SK-N-SH treated with all-trans-retinoic acid at 6 μM for 48 hours (cell line): ENCODE measurements at regions not wholly inside any gene's neighbourhood (a gene's known extent, or its start where the extent isn't known, plus 50 kb on each side); places are given as distances from the start of the nearest gene placed in this dataset.

Source experiments
- ATAC-seq: fragments of 200-7000 bp; cut with Tn5 transposase; 3 replicates; pipeline ENCODE4 v1.9.1; 2020; ENCODE audit warnings: mild to moderate bottlenecking, moderate library complexity
- ARNTL ChIP-seq: fragments of 450-650 bp; formaldehyde crosslinking; IDR thresholded peaks from 2 replicates; pipeline ENCODE4 v1.5.0; 2020; ENCODE audit warnings: low read depth, mild to moderate bottlenecking, moderate library complexity, borderline replicate concordance
- BACH2 ChIP-seq: fragments of 250-450 bp; sonication (Bioruptor Pico); IDR thresholded peaks from 2 replicates; pipeline ENCODE4 v1.9.0; 2021; ENCODE audit warnings: mild to moderate bottlenecking, borderline replicate concordance
- CSDC2 ChIP-seq: fragments of 250-450 bp; sonication (Bioruptor Pico); IDR thresholded peaks from 2 replicates; pipeline ENCODE4 v1.5.0; 2020; ENCODE audit warnings: mild to moderate bottlenecking, moderate library complexity
- GLIS3 ChIP-seq: fragments of 250-450 bp; sonication (Bioruptor Pico); IDR thresholded peaks from 2 replicates; pipeline ENCODE4 v1.5.0; 2020; ENCODE audit warnings: mild to moderate bottlenecking, moderate library complexity
- OSR1 ChIP-seq: fragments of 250-450 bp; sonication (Bioruptor Pico); IDR thresholded peaks from 2 replicates; pipeline ENCODE4 v1.8.0; 2022; ENCODE audit warnings: moderate library complexity, mild to moderate bottlenecking, inconsistent platforms
- PPARA ChIP-seq: fragments of 250-450 bp; sonication (Bioruptor Pico); IDR thresholded peaks from 2 replicates; pipeline ENCODE4 v1.5.0; 2020; ENCODE audit warnings: mild to moderate bottlenecking, borderline replicate concordance
- RARB ChIP-seq: fragments of 250-450 bp; sonication (Bioruptor Pico); IDR thresholded peaks from 2 replicates; pipeline ENCODE4 v1.8.0; 2021; ENCODE audit warnings: mild to moderate bottlenecking, moderate library complexity
- SNAI2 ChIP-seq: fragments of 250-450 bp; sonication (Bioruptor Pico); IDR thresholded peaks from 2 replicates; pipeline ENCODE4 v1.5.0; 2020; ENCODE audit warnings: mild to moderate bottlenecking, moderate library complexity
- TCF4 ChIP-seq: fragments of 250-450 bp; sonication (Bioruptor Pico); IDR thresholded peaks from 2 replicates; pipeline ENCODE4 v1.8.0; 2021; ENCODE audit warnings: mild to moderate bottlenecking, moderate library complexity, borderline replicate concordance
- TOX ChIP-seq: fragments of 250-450 bp; sonication (Bioruptor Pico); IDR thresholded peaks from 2 replicates; pipeline ENCODE4 v1.8.0; 2021; ENCODE audit warnings: mild to moderate bottlenecking, moderate library complexity, borderline replicate concordance
- ZC3H10 ChIP-seq: fragments of 250-450 bp; sonication (Bioruptor Pico); IDR thresholded peaks from 2 replicates; pipeline ENCODE4 v1.5.1; 2021; ENCODE audit warnings: mild to moderate bottlenecking, moderate library complexity
- ZFP3 ChIP-seq: fragments of 250-450 bp; sonication (Bioruptor Pico); IDR thresholded peaks from 2 replicates; pipeline ENCODE4 v1.5.0; 2020; ENCODE audit warnings: mild to moderate bottlenecking, moderate library complexity
- ZFP30 ChIP-seq: fragments of 450-650 bp; formaldehyde crosslinking; IDR thresholded peaks from 2 replicates; pipeline ENCODE4 v1.5.0; 2022; ENCODE audit warnings: mild to moderate bottlenecking, moderate library complexity
- ZNF565 ChIP-seq: fragments of 450-650 bp; formaldehyde crosslinking; conservative IDR thresholded peaks from 2 replicates; pipeline ENCODE4 v1.5.0; 2020; ENCODE audit warnings: low read depth, mild to moderate bottlenecking, moderate library complexity
- ZNF70 ChIP-seq: fragments of 450-650 bp; formaldehyde crosslinking; IDR thresholded peaks from 2 replicates; pipeline ENCODE4 v1.5.0; 2020; ENCODE audit warnings: mild to moderate bottlenecking, moderate library complexity
- ZNF8 ChIP-seq: fragments of 450-650 bp; formaldehyde crosslinking; IDR thresholded peaks from 2 replicates; pipeline ENCODE4 v1.5.0; 2020; ENCODE audit warnings: mild to moderate bottlenecking, moderate library complexity
- TF ChIP-seq, protein P1 (sequence below): fragments of 250-450 bp; sonication (Bioruptor Pico); IDR thresholded peaks from 2 replicates; pipeline ENCODE4 v1.8.0; 2021; ENCODE audit warnings: low read depth, mild to moderate bottlenecking, moderate library complexity, borderline replicate concordance
- TF ChIP-seq, protein P2 (sequence below): fragments of 250-450 bp; sonication (Bioruptor Pico); IDR thresholded peaks from 2 replicates; pipeline ENCODE4 v1.5.1; 2021; ENCODE audit warnings: mild to moderate bottlenecking, moderate library complexity
- TF ChIP-seq, protein P3 (sequence below): fragments of 250-450 bp; sonication (Bioruptor Pico); IDR thresholded peaks from 2 replicates; pipeline ENCODE4 v1.5.1; 2020; ENCODE audit warnings: low read depth, mild to moderate bottlenecking, moderate library complexity

DNA sequence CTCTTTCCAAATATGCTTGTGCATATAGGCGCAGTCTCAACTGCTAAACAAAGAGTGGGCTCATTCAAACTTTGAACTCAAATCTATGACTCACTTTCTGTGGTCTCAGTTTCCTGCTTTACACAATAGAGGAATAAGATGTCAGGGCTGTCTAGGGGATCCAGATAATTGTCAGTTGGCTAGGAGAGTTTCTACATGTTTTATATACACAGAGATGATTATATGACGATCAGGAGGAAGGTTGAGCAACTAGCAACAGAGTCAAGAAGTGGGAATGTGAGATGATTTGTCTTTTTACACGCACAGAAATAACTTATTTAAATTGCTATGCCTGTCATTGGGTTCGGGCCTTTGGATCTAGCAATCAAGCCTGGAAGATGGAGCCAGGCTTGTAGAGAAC, 299.4 kb upstream of the LYPLAL1 start (continued):
- TF ChIP-seq, protein P1, sequence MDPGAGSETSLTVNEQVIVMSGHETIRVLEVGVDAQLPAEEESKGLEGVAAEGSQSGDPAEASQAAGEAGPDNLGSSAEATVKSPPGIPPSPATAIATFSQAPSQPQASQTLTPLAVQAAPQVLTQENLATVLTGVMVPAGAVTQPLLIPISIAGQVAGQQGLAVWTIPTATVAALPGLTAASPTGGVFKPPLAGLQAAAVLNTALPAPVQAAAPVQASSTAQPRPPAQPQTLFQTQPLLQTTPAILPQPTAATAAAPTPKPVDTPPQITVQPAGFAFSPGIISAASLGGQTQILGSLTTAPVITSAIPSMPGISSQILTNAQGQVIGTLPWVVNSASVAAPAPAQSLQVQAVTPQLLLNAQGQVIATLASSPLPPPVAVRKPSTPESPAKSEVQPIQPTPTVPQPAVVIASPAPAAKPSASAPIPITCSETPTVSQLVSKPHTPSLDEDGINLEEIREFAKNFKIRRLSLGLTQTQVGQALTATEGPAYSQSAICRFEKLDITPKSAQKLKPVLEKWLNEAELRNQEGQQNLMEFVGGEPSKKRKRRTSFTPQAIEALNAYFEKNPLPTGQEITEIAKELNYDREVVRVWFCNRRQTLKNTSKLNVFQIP (CRISPR knock-in tag) = no peak
- TF ChIP-seq BACH2 (CRISPR knock-in tag) = no peak
- no peak for TF ChIP-seq OSR1
- TF ChIP-seq, protein P2, sequence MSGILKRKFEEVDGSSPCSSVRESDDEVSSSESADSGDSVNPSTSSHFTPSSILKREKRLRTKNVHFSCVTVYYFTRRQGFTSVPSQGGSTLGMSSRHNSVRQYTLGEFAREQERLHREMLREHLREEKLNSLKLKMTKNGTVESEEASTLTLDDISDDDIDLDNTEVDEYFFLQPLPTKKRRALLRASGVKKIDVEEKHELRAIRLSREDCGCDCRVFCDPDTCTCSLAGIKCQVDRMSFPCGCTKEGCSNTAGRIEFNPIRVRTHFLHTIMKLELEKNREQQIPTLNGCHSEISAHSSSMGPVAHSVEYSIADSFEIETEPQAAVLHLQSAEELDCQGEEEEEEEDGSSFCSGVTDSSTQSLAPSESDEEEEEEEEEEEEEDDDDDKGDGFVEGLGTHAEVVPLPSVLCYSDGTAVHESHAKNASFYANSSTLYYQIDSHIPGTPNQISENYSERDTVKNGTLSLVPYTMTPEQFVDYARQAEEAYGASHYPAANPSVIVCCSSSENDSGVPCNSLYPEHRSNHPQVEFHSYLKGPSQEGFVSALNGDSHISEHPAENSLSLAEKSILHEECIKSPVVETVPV (CRISPR knock-in tag) = no peak
- TF ChIP-seq ZFP30 (CRISPR knock-in tag) = no peak

DNA sequence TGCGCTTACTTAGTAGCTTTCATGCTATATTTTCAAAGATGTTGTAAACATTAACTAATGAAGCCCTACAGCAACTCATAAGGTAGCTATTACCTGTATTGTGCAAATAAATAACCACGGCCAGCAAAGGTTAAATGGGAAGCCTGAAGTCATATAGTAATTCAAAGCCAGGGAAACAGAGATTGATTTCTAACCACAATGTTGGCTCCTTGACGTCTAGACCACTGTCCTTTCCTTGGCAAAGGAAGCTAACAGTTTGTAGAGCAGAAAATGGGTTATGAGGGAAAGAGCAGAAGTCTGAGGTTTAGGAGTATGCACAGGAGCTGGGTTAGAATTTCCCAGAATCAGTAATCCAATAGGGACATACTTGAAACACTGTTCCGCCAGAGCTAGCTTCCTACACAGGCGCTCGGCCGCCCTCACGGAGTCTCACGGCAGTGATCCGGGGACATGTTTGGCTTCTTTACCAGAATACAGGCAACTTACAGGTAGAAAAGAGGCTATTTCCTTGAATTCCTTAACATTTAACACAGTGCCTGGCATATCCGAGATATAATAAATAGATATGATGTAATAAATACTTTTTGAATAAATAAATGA, 298.8 kb upstream of the LYPLAL1 start:
- TF ChIP-seq GLIS3 (no peak), ZFP3 (peak; percentile 95), PPARA (CRISPR knock-in tag) (no peak)
- TF ChIP-seq, protein P3, sequence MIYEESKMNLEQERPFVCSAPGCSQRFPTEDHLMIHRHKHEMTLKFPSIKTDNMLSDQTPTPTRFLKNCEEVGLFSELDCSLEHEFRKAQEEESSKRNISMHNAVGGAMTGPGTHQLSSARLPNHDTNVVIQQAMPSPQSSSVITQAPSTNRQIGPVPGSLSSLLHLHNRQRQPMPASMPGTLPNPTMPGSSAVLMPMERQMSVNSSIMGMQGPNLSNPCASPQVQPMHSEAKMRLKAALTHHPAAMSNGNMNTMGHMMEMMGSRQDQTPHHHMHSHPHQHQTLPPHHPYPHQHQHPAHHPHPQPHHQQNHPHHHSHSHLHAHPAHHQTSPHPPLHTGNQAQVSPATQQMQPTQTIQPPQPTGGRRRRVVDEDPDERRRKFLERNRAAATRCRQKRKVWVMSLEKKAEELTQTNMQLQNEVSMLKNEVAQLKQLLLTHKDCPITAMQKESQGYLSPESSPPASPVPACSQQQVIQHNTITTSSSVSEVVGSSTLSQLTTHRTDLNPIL = no peak
- ATAC-seq = no peak

DNA sequence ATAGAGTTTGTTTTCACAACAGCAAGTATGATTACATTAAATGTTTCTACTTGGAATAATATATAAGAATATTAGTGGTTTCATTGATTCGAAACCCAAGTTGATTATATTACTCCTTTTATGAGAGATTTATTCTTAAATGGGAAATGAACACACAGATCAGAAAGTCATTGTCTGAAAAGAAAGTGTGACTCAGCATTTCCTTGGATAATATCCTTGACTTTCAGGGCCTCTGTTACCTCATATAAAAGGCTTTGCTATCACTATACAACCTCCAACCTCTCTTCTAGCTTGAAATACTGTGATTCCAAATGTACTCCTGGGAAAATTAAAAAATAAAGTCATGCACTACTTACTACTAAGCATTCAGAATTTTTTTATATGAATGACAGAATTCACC, 295.3 kb upstream of the LYPLAL1 start:
- TF ChIP-seq ZC3H10 (CRISPR knock-in tag) (no peak), RARB (no peak), ZNF70 (CRISPR knock-in tag) (no peak), ZFP3 (no peak), TCF4 (no peak), ZNF8 (CRISPR knock-in tag) (no peak), SNAI2 (CRISPR knock-in tag) (no peak), BACH2 (CRISPR knock-in tag) (no peak), ZFP30 (CRISPR knock-in tag) (no peak), GLIS3 (no peak)
- TF ChIP-seq, protein P2 (CRISPR knock-in tag) = no peak
- TF ChIP-seq, protein P1 (CRISPR knock-in tag) = no peak
- ATAC-seq = no peak; the same call in 2 of the 3 replicates

DNA sequence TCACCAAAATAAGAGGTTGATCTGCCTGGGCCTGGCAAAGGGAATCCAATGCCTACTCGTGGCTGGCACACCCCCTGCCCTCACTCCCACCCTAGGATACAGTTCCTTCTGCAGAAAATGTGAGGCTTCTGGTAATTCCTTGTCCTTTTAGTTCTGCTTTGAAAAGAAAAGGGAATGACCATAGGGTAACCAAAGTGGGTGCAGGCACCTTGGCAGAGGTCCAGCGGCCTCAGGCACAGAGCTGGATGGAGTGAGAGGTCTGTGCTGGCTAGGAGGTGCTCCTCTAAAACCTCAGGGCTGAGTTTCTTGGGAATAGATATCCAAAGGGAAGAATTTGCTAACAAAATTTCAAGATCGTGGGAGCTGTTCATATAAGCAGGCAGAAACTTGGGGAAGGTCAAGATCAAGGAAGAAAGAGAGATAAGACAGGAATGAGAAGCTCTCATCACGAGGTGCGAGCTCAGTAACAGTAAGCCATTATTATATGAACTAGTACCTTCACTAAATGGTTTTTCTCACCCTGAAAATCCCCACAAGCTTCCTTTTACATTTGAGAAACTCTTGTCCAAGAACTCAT, 293.1 kb upstream of the LYPLAL1 start:
- TF ChIP-seq, protein P3 = no peak
- no peak for TF ChIP-seq PPARA (CRISPR knock-in tag)
- no peak for TF ChIP-seq BACH2 (CRISPR knock-in tag)
- no peak for TF ChIP-seq TOX
- no peak for TF ChIP-seq ARNTL
- no peak for TF ChIP-seq ZNF565 (CRISPR knock-in tag)
- no peak for TF ChIP-seq CSDC2
- TF ChIP-seq, protein P1 (CRISPR knock-in tag) = no peak
- TF ChIP-seq GLIS3 = no peak
- no peak for TF ChIP-seq ZNF8 (CRISPR knock-in tag)
- TF ChIP-seq RARB = no peak
- no peak for TF ChIP-seq ZFP30 (CRISPR knock-in tag)
- no peak for TF ChIP-seq TCF4
- no peak for TF ChIP-seq ZC3H10 (CRISPR knock-in tag)
- no peak for ATAC-seq
